ENCODE measurements at regions not wholly inside any gene's neighbourhood (a gene's known extent, or its start where the extent isn't known, plus 50 kb on each side); places are given as distances from the start of the nearest gene placed in this dataset.
"Not testable (repeated sequence)": the region's sequence is repeated elsewhere in the genome, so short reads cannot be mapped to it uniquely, and the experiment has no call there.

DNA sequence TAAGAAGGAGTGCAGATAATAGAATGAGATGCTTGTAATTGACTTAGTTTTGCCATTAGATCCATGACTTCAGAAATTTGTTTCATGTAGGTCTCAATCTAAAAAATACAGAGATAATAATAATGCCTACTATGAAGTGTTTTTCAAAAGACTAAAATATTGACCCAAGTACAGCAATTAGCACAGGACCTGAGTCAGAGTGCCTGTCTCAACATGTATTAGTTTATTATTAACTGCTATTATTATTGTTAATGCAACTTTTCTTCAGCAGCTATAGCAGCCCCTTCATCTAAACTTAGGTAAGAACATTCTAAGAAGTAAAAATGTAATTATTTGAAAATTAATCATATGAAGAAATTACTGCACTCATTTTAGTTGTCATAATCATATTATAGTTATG, 82.9 kb upstream of the HGF start:
- no peak overlapping the region for H3K4me3 ChIP-seq
- no peaks in the 10 kb centered on the region for H3K27me3 ChIP-seq
- no peak for DNase-seq
- no peak overlapping the region for H3K27ac ChIP-seq
- no peaks in the 10 kb centered on the region for H3K9me3 ChIP-seq (replicated peaks)
- peaks cover 2% of the 10 kb centered on the region; the same call in 1 of the 2 replicates for H3K36me3 ChIP-seq
- peaks cover 3% of the 10 kb centered on the region; the same call in 1 of the 2 replicates for H3K4me1 ChIP-seq

DNA sequence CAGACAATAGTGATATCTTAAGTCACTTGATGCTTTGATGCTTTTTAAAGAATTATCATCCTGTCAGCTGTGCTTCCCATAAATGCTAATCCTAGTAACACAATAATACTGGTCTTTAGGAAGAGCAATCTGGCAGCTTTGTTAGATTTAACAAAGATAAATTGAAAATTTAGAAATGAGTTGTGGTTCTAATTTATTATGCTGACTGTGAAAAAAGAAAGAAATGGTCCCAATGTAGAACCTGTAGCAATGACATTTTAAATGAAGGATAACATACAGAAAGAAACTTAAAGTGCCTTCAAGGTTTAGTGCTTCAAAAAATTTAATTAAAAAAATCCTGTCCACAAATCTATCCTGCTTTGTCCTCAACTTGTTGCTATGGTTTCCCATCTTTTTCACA, 81.6 kb upstream of the HGF start:
- H3K36me3 ChIP-seq: peaks cover 2% of the 10 kb centered on the region; the same call in 1 of the 2 replicates
- H3K4me1 ChIP-seq: peaks cover 3% of the 10 kb centered on the region; the same call in 1 of the 2 replicates
- no peaks in the 10 kb centered on the region for H3K9me3 ChIP-seq (replicated peaks)
- H3K27ac ChIP-seq: no peak overlapping the region
- no peak overlapping the region for H3K4me3 ChIP-seq
- no peak for DNase-seq
- H3K27me3 ChIP-seq: no peaks in the 10 kb centered on the region

DNA sequence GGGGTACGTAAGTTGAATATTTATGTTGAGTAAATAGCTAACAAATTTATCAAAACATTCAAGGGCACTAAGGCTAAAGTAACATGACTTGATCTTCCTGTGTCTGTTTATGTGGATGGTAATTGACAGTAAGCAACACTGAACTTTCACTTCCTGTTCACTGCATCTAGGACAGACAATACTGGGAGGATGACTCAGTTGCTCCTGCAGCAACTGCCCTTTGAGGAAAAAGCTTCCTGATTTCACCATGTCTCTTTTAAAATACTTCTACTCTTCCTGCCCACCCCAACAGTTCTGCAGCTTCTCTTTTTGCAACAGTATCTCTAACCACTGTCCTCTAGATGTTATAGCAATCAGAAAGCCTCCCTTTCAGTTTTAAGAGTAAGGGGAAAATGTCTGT, 76.6 kb upstream of the HGF start:
- Histone ChIP-seq H3K27me3 (no peaks in the 10 kb centered on the region), H3K4me1 (peaks cover 9% of the 10 kb centered on the region), H3K4me3 (peak overlapping the region; percentile 5), H3K36me3 (no peaks in the 10 kb centered on the region), H3K27ac (no peak overlapping the region), H3K9me3 (replicated peaks) (no peaks in the 10 kb centered on the region; the same call in 1 of the 2 replicates)
- no peak for DNase-seq

DNA sequence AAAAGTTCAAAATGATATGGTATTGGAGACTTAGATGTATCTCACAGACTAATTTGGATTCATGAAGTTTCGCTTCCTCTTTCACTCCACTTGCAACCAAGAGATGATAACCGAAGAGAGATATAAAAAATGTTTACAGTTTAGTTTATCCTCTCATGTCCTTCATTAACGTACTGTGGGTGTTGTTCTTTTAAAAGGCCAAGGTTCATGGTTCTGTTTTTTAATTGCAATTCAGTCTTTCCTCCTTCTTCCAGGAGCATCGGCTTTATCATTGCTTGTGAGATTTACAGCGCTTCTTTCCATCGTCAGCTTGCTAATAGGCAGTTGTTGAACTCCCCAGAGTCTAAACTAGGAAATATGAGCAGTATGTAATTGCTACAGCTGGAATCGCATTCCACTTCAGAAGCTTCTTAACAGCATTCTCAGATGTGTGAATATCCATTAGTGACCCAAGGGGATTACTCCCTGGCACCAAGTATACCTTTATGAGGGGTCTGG, 75.9 kb upstream of the HGF start:
- no peaks in the 10 kb centered on the region; the same call in 1 of the 2 replicates for H3K9me3 ChIP-seq (replicated peaks)
- peak; percentile 32 to 70 for DNase-seq
- H3K4me3 ChIP-seq: peak overlapping the region; percentile 5
- peaks cover 7% of the 10 kb centered on the region for H3K4me1 ChIP-seq
- H3K27me3 ChIP-seq: no peaks in the 10 kb centered on the region
- no peaks in the 10 kb centered on the region for H3K36me3 ChIP-seq
- H3K27ac ChIP-seq: no peak overlapping the region

DNA sequence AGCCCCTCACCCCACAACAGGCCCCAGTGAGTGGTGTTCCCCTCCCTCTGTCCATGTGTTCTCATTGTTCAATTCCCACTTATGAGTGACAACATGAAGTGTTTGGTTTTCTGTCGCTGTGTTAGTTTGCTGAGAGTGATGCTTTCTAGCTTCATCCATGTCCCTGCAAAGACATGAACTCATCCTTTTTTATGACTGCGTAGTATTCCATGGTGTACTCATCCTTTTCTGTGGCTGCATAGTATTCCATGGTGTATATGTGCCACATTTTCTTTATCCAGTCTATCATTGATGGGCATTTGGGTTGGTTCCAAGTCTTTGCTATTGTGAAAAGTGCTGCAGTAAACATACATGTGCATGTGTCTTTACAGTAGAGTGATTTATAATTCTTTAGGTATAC, 73.8 kb upstream of the HGF start:
- H3K27me3 ChIP-seq; H3K9me3 ChIP-seq (replicated peaks); H3K36me3 ChIP-seq; H3K4me3 ChIP-seq; DNase-seq; H3K27ac ChIP-seq; H3K4me1 ChIP-seq: not testable (repeated sequence)

DNA sequence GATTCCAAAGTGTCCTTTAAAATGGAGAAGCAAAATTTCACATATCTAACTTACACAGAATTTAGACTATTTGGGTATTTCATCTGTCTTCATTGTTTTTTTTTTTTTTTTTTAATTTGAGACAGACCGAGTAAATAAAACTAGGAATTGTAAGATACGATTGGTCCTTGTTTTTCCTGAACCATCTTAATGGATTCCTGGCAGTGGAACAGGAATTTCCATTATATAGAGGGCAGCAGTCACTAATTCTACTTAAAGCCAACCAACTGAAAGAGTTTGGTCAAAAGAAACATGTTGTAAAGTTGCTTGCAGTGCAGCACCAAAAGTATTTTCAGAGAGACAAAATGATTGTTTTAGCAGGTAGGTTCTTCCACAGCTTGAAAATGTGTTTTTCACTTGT, 72.5 kb upstream of the HGF start:
- no peak for DNase-seq
- H3K27me3 ChIP-seq: no peaks in the 10 kb centered on the region
- H3K4me1 ChIP-seq: peaks cover 7% of the 10 kb centered on the region
- no peak overlapping the region for H3K4me3 ChIP-seq
- H3K9me3 ChIP-seq (replicated peaks): no peaks in the 10 kb centered on the region; the same call in 1 of the 2 replicates
- no peak overlapping the region for H3K27ac ChIP-seq
- no peaks in the 10 kb centered on the region for H3K36me3 ChIP-seq

DNA sequence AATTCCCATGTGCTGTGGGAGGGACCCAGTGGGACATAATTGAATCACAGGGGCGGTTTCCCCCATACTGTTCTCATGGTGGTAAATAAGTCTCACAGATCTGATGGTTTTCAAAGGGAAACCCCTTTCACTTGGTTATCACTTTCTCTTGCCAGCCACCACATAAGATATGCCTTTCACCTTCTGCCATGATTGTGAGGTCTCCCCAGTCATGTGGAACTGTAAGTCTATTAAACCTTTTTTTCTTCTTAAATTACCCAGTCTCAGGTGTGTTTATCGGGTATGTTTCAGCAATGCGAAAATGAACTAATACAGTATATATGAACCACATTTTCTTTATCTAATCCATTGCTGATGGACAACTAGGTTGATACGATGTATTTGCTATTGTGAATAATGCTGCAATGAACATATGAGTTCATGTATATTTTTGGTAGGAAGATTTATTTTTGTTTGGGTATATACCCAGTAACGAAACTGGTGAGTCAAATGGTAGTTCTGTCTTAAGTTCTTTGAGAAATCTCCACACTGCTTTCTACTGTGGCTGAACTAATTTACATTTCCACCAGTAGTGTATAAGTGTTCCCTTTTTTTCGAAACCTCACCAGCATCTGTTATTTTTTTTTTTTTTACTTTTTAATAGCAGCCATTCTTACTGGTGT, 70.0 kb upstream of the HGF start:
- Histone ChIP-seq H3K27ac (no peak overlapping the region), H3K36me3 (no peaks in the 10 kb centered on the region), H3K9me3 (replicated peaks) (no peaks in the 10 kb centered on the region; the same call in 1 of the 2 replicates), H3K27me3 (no peaks in the 10 kb centered on the region), H3K4me1 (no peaks in the 10 kb centered on the region), H3K4me3 (no peak overlapping the region)
- DNase-seq: no peak

DNA sequence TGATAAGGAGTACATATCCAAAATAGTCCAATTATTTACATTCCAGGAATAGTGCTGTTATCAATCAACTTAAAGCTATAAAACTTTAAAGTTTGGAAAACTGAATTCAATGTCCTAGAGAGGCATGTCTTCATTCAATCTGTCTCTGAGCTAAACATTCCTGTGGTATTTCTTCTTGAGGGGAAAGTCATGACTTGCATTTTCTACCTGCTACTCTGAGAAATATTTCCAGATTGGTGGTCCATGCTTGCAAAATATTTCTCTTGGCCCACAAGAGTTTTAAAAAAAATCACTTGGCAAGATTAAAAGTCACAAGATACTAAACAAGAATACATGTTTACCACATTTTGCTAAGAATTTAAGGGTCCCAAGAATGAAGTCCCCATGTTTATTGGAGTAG, 63.6 kb upstream of the HGF start:
- H3K4me3 ChIP-seq: no peak overlapping the region
- no peaks in the 10 kb centered on the region for H3K4me1 ChIP-seq
- no peak overlapping the region for H3K27ac ChIP-seq
- H3K27me3 ChIP-seq: no peaks in the 10 kb centered on the region
- no peak for DNase-seq
- no peaks in the 10 kb centered on the region for H3K36me3 ChIP-seq
- H3K9me3 ChIP-seq (replicated peaks): peaks cover 3% of the 10 kb centered on the region

DNA sequence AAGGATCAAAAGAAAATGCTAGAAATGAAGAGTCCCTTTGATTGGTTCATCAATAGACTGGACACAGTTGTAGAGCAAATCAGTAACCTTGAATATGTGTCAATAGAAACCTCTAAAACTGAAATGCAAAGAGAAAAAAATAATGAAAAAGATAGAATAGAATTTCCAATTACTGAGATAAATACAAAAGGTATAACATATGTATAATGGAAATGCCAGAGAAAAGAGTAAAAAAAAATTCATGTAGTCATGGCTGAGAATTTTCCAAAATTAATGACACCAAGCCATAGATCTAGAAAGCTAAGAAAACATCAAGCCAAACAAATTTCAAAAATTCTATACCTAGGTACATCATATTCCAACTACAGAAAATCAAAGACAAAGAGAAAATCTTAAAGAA, 62.0 kb upstream of the HGF start:
- H3K27me3 ChIP-seq: no peaks in the 10 kb centered on the region
- no peak overlapping the region for H3K27ac ChIP-seq
- no peaks in the 10 kb centered on the region for H3K36me3 ChIP-seq
- H3K4me3 ChIP-seq: no peak overlapping the region
- no peak for DNase-seq
- H3K4me1 ChIP-seq: no peaks in the 10 kb centered on the region
- H3K9me3 ChIP-seq (replicated peaks): peaks cover 3% of the 10 kb centered on the region

DNA sequence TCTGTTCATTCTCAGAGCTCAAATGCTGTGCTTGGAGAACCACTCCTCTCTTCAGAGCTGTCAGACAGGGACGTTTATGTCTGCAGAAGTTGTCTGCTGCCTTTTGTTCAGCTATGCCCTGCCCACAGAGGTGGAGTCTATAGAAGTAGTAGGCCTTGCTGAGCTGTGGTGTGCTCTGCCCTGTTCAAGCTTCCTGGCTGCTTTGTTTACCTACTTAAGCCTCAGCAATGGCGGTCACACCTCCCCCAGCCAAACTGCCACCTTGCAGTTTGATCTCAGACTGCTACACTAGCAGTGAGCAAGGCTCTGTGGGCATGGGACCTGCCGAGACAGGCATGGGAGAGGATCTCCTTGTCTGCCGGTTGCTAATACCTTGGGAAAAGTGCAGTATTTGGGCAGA, 59.7 kb upstream of the HGF start:
- H3K36me3 ChIP-seq; DNase-seq; H3K4me1 ChIP-seq; H3K9me3 ChIP-seq (replicated peaks); H3K27me3 ChIP-seq; H3K27ac ChIP-seq; H3K4me3 ChIP-seq: not testable (repeated sequence)

DNA sequence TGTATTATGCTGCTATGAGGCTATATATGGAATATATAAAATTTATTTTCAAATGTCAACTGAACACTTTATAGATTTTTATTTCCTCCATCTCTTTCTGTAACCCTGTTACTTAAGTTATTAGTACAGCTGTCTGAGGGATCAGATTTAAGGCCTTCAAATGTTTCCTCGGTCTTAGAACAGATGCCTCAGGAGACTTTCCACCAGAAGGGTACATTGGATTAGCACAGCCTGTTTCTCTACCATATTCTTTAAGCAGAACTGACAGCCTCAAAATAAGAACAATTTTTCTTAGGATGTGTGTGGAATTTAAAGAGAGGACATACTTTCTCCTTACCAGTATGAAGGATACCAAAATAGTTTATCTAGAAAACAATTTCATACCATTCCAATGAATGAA, 53.0 kb upstream of the HGF start:
- Histone ChIP-seq H3K4me3 (no peak overlapping the region), H3K4me1 (no peaks in the 10 kb centered on the region), H3K36me3 (no peaks in the 10 kb centered on the region), H3K27ac (no peak overlapping the region), H3K27me3 (no peaks in the 10 kb centered on the region), H3K9me3 (replicated peaks) (no peaks in the 10 kb centered on the region)
- peak in 1 of 2 experiments; percentile 40 for DNase-seq

DNA sequence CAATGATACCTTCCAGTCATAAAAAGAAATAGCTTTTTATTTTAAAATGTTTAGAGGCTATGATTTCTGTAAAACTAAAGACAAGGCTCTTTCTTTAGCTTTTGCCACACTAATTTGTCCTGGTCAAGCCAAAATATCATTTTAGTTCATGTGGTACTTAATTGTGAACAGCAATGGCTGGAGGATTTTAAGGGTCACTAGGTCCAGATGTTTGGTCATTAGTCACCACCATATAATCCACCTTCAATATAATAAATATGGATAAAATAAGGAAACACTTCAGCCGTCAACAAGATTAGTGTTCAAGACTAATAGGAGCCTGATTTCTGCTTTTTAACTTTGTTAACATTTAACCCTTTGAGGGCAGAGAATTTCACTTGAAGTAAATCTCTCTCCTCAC, 50.0 kb upstream of the HGF start:
- Histone ChIP-seq H3K27ac (no peak overlapping the region), H3K4me1 (no peaks in the 10 kb centered on the region), H3K36me3 (no peaks in the 10 kb centered on the region), H3K4me3 (no peak overlapping the region), H3K9me3 (replicated peaks) (no peaks in the 10 kb centered on the region), H3K27me3 (no peaks in the 10 kb centered on the region)
- no peak for DNase-seq
